ENCODE measurements at regions not wholly inside any gene's neighbourhood (a gene's known extent, or its start where the extent isn't known, plus 50 kb on each side); places are given as distances from the start of the nearest gene placed in this dataset.
"Not testable (repeated sequence)": the region's sequence is repeated elsewhere in the genome, so short reads cannot be mapped to it uniquely, and the experiment has no call there.

DNA sequence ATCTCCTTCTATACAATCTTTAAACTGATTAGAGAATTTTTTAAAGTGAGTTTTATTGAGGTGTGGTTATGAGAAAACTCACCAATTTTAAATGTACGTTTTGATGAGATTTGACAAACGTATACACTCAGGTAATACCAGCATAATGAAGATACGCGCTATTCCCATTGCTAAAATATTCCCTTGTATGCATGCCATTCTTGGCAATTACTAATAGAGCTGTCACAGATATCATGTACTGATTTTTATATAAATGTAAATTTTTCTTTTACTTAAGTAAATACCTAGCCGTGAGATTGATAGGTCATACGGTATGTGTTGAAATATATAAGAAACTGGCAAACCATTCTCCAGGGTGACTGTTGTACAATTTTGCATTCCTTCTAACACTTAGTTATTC lies 384.7 kb downstream of the PTH2R start:
- intact Hi-C loops (cut with DNase I), result no loop called here
- Histone ChIP-seq H3K9me3 (no peaks in the 10 kb centered on the region), H3K4me1 (no peaks in the 10 kb centered on the region), H3K27ac (no peak overlapping the region), H3K27me3 (no peaks in the 10 kb centered on the region), H3K36me3 (no peaks in the 10 kb centered on the region), H3K4me3 (no peak overlapping the region)
- TF ChIP-seq, protein P1, sequence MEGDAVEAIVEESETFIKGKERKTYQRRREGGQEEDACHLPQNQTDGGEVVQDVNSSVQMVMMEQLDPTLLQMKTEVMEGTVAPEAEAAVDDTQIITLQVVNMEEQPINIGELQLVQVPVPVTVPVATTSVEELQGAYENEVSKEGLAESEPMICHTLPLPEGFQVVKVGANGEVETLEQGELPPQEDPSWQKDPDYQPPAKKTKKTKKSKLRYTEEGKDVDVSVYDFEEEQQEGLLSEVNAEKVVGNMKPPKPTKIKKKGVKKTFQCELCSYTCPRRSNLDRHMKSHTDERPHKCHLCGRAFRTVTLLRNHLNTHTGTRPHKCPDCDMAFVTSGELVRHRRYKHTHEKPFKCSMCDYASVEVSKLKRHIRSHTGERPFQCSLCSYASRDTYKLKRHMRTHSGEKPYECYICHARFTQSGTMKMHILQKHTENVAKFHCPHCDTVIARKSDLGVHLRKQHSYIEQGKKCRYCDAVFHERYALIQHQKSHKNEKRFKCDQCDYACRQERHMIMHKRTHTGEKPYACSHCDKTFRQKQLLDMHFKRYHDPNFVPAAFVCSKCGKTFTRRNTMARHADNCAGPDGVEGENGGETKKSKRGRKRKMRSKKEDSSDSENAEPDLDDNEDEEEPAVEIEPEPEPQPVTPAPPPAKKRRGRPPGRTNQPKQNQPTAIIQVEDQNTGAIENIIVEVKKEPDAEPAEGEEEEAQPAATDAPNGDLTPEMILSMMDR (IDR thresholded peaks at IDR 0.05), result no peak
- ATAC-seq (no peak), DNase-seq (no peak)

DNA sequence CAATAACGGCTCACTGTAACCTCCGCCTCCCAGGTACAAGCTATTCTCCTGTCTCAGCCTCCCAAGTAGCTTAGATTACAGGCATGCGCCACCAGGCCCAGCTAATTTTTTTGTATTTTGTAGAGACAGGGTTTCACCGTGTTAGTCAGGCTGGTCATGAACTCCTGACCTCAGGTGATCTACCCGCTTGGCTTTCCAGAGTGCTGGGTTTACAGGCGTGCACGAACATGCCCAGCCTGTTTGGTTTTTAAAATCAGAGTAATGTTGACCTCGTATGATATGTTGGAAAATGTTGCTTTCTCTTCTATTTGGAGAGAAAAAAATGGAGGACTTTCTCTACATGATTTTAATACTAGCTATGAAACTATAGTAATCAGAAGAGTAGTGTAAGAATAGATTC lies 386.2 kb downstream of the PTH2R start:
- Histone ChIP-seq H3K9me3 (no peaks in the 10 kb centered on the region), H3K27ac (no peak overlapping the region), H3K36me3 (no peaks in the 10 kb centered on the region), H3K4me3 (no peak overlapping the region), H3K27me3 (no peaks in the 10 kb centered on the region), H3K4me1 (no peaks in the 10 kb centered on the region)
- no peak for ATAC-seq
- TF ChIP-seq, protein P1 (IDR thresholded peaks at IDR 0.05), result no peak
- DNase-seq, result no peak
- intact Hi-C loops (cut with DNase I), result no loop called here

DNA sequence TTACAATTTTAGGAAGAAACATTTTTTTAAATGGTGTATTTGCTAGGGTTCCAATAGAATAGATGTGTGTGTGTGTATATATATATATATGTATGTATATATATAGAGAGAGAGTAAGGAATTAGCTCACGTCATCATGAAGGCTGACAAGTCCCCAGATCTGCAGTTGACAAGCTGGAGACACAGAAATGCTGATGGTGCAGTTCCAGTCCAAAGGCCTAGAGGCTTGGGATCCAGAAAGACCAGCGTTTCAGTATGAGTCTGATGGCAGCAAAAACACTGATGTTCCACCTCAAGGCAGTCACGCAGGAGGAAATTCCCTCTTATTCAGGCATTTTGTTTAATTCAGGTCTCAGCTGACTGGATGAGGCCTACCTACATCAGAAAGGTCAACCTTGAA lies 386.8 kb downstream of the PTH2R start:
- Histone ChIP-seq H3K27me3 (no peaks in the 10 kb centered on the region), H3K9me3 (no peaks in the 10 kb centered on the region), H3K4me1 (no peaks in the 10 kb centered on the region), H3K4me3 (no peak overlapping the region), H3K27ac (no peak overlapping the region), H3K36me3 (no peaks in the 10 kb centered on the region)
- TF ChIP-seq, protein P1 (IDR thresholded peaks at IDR 0.05), result no peak
- DNase-seq, result no peak
- intact Hi-C loops (cut with DNase I), result no loop called here
- ATAC-seq, result no peak

DNA sequence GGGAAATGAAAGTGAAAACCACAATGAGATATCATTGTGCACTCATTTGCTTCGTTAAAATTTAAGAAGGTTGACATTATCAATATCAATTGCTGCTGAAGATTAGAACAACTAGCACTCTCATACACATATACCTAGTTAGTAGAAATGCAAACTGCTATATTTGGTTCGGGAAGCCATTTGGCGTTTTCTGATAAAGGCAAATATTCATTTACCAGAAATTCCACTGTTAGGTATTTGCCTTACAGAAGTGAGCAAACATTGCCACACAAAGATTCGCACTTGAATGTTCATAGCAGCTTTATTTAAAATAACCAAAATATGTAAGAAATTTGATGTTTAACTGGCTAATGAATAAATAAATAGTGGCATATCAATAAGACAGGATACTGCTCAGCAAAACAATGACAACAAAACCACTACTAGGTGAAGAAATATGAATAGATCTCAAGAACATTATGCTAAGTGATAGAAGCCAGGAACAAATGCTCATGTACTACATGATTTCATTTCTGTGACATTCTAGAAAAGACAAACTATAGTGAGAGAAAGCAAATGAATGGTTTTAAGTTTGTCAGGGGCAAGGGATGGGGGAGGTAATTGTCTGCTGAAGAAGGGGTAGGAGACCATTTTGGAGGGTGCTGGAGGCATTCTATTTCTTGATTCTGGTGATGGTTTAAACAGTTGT lies 387.8 kb downstream of the PTH2R start:
- DNase-seq (no peak), ATAC-seq (no peak)
- no peaks in the 10 kb centered on the region for H3K4me1 ChIP-seq
- no peak overlapping the region for H3K4me3 ChIP-seq
- no peaks in the 10 kb centered on the region for H3K9me3 ChIP-seq
- H3K36me3 ChIP-seq, result no peaks in the 10 kb centered on the region
- intact Hi-C loops (cut with DNase I), result no loop called here
- no peaks in the 10 kb centered on the region for H3K27me3 ChIP-seq
- H3K27ac ChIP-seq, result no peak overlapping the region
- TF ChIP-seq, protein P1 (IDR thresholded peaks at IDR 0.05), result no peak

DNA sequence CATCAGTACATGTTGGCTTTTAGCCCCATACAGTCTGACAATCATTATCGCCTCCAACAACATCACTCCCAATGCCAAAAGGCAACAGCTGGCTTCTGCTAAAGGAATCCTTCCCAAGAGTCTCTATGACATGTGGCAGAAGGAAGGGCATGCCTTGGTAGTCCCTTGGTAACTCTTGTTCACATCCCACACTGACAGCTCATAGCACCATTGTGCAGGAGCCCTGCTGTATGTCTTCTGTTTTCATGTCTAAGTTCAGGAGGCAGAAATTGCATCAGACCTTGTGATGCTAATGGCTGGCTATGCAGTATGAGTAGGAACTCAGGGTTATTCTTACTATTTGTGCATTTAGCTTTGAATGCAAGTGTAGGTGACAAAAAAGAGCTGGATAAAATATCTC lies 392.1 kb downstream of the PTH2R start:
- no peak overlapping the region for H3K4me3 ChIP-seq
- H3K36me3 ChIP-seq, result no peaks in the 10 kb centered on the region
- H3K27me3 ChIP-seq, result no peaks in the 10 kb centered on the region
- H3K27ac ChIP-seq, result no peak overlapping the region
- no peaks in the 10 kb centered on the region for H3K9me3 ChIP-seq
- TF ChIP-seq, protein P1 (IDR thresholded peaks at IDR 0.05), result no peak
- intact Hi-C loops (cut with DNase I), result no loop called here
- DNase-seq, result no peak
- H3K4me1 ChIP-seq, result no peaks in the 10 kb centered on the region
- ATAC-seq, result no peak

DNA sequence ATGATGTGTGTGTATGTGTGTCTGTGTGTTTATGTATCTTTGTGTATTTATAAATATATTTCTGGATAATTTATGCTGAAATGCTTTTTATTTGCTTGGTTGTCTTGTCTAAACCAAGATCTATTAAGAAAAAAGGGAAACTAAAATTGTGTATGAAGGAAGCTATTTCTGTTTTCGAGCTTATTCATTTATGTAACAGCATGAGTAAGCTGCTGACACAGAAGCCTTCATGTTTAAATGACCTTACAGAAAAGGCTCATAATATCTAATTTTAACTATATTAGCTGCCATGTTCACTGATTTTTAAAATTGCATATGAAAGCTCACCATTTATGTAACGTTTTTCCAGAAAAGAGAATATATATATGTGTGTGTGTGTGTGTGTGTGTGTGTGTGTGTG lies 392.8 kb downstream of the PTH2R start:
- intact Hi-C loops (cut with DNase I), result no loop called here
- DNase-seq (no peak), ATAC-seq (no peak)
- H3K27me3 ChIP-seq, result no peaks in the 10 kb centered on the region
- no peaks in the 10 kb centered on the region for H3K9me3 ChIP-seq
- no peaks in the 10 kb centered on the region for H3K36me3 ChIP-seq
- TF ChIP-seq, protein P1 (IDR thresholded peaks at IDR 0.05), result no peak
- no peaks in the 10 kb centered on the region for H3K4me1 ChIP-seq
- H3K27ac ChIP-seq, result no peak overlapping the region
- H3K4me3 ChIP-seq, result no peak overlapping the region

DNA sequence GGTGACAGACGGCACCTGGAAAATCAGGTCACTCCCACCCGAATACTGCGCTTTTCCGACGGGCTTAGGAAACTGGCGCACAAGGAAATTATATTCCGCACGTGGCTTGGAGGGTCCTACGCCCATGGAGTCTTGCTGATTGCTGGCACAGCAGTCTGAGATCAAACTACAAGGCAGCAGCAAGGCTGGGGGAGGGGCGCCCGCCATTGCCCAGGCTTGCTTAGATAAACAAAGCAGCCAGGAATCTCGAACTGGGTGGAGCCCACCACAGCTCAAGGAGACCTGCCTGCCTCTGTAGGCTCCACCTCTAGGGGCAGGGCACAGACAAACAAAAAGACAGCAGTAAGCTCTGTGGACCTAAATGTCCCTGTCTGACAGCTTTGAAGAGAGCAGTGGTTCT lies 394.3 kb downstream of the PTH2R start:
- H3K4me3 ChIP-seq; H3K27me3 ChIP-seq; H3K36me3 ChIP-seq; H3K4me1 ChIP-seq; intact Hi-C loops (cut with DNase I); H3K9me3 ChIP-seq; ATAC-seq; H3K27ac ChIP-seq: not testable (repeated sequence)
- peak; percentile 23 for DNase-seq
